Suprapubic skin (tissue), 4 donors: ENCODE measurements at regions not wholly inside any gene's neighbourhood (a gene's known extent, or its start where the extent isn't known, plus 50 kb on each side); places are given as distances from the start of the nearest gene placed in this dataset.

Source experiments
- DNase-seq, 2 donors: peaks; one replicate each; pipeline ENCODE4 v3.0.0-alpha.2; 2019; ENCODE audit warnings: low spot score in 2 of 2
- H3K27ac ChIP-seq: fragments of 200-600 bp; sonication (generic); one replicate; pipeline ENCODE4 v1.5.1; 2019
- H3K27me3 ChIP-seq: fragments of 200-600 bp; sonication (generic); one replicate; pipeline ENCODE4 v1.5.1; 2019
- H3K36me3 ChIP-seq: fragments of 200-600 bp; sonication (generic); one replicate; pipeline ENCODE4 v1.5.1; 2019
- H3K4me1 ChIP-seq: fragments of 200-600 bp; sonication (generic); one replicate; pipeline ENCODE4 v1.5.1; 2019
- H3K4me3 ChIP-seq: fragments of 200-600 bp; sonication (generic); one replicate; pipeline ENCODE4 v1.5.1; 2019; ENCODE audit warnings: mild to moderate bottlenecking
- H3K9me3 ChIP-seq: fragments of 200-600 bp; sonication (generic); one replicate; pipeline ENCODE4 v1.5.1; 2019
- EP300 ChIP-seq: sonication (generic); formaldehyde crosslinking; IDR thresholded peaks from one replicate; pipeline ENCODE4 v1.6.1; 2017; ENCODE audit warnings: antibody characterized with exemption
- POLR2A ChIP-seq, 2 donors: fragments of 450-650 bp; IDR thresholded peaks; one replicate each; pipeline ENCODE4 v1.6.1; 2017; ENCODE audit warnings: antibody characterized with exemption in 2 of 2, mild to moderate bottlenecking in 2 of 2, moderate library complexity in 2 of 2
- POLR2AphosphoS5 ChIP-seq, 3 donors: sonication (generic); formaldehyde crosslinking; IDR thresholded peaks; one replicate each; pipeline ENCODE4 v1.6.1; 2017; ENCODE audit warnings: antibody characterized with exemption in 3 of 3
- WGBS: methylation state at CpG from one replicate; pipeline ENCODE4 v1.1.5; 2018; 5-methylcytosine and 5-hydroxymethylcytosine counted together
- TF ChIP-seq, protein P1 (sequence below), 2 donors: fragments of 200-600 bp in 1 of 2; fragments of 450-650 bp in 1 of 2; sonication (generic) in 1 of 2; IDR thresholded peaks; one replicate each; pipeline ENCODE4 v1.5.1; 2016 to 2019; ENCODE audit warnings: antibody characterized with exemption in 2 of 2, mild to moderate bottlenecking in 1 of 2, moderate library complexity in 1 of 2

DNA sequence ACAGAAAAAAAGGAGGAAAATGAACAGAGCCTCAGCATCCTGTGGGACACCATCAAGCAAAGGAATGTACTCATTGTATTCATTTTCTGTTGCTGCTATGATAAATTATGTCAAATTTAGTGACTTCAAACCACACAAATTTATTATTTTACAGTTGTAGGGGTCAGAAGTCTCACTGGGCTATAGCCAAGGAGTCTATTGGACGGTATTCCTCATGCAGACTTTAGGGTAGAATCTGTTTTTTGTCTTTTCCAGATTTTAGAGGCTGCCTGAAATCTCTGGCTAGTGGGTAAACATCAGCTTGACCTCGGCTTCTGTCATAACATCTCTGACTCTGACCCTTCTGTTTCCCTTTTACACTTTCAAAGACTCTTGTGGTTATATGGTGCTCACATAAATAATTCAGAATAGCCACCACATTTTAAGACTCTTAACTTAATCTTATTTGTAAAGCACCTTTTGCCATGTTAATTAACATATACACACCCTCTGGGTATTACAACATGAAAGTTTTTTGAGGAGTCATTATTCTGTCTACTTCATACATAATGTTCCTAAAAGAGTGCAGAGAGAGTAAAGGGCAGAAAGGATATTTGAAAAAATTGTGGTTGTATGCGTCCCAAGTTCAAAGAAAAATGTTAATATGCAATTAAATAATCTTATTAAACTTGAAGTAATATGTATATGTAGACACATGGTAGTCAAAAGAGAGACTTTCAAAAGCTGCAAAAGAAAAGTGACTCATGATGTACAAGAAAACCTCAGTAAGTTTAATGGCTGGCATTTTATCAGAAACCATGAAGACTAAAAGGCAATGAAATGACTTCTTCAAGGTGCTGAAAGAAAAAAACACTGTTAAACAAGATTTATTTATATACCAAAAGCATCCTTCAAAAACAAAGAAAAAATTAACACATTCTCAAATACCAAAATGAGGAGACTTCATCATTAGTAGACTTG is 70.8 kb upstream of the MEOX2 start:
- TF ChIP-seq EP300 (no peak), POLR2AphosphoS5 (IDR thresholded peaks at IDR 0.05) (no peak), POLR2A (IDR thresholded peaks at IDR 0.05) (no peak)
- TF ChIP-seq, protein P1, sequence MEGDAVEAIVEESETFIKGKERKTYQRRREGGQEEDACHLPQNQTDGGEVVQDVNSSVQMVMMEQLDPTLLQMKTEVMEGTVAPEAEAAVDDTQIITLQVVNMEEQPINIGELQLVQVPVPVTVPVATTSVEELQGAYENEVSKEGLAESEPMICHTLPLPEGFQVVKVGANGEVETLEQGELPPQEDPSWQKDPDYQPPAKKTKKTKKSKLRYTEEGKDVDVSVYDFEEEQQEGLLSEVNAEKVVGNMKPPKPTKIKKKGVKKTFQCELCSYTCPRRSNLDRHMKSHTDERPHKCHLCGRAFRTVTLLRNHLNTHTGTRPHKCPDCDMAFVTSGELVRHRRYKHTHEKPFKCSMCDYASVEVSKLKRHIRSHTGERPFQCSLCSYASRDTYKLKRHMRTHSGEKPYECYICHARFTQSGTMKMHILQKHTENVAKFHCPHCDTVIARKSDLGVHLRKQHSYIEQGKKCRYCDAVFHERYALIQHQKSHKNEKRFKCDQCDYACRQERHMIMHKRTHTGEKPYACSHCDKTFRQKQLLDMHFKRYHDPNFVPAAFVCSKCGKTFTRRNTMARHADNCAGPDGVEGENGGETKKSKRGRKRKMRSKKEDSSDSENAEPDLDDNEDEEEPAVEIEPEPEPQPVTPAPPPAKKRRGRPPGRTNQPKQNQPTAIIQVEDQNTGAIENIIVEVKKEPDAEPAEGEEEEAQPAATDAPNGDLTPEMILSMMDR (IDR thresholded peaks at IDR 0.05): no peak

DNA sequence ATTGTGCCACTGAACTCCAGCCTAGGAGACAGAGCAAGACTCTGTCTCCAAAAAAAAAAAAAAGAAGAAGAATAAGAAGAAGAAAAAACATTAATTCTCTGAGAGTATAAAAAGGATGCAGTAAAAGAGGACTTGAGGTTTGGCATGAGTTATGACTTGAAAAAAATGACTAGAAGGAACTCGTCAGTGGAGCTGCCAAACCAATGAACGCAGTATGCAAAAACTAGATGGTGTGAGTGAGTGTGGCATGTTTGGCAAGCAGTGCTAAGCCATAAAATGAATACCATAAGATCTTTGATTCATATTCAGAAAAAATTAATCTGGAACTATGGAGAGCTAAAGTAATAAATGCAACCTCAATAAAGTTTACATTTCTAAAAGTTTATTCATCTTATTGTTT is 68.6 kb upstream of the MEOX2 start:
- WGBS: 42% methylated on average over 2 of the region's 2 CpGs
- H3K4me1 ChIP-seq: peaks cover 6% of the 10 kb centered on the region
- TF ChIP-seq POLR2AphosphoS5 (IDR thresholded peaks at IDR 0.05) (no peak), POLR2A (IDR thresholded peaks at IDR 0.05) (no peak), EP300 (no peak)
- TF ChIP-seq, protein P1 (IDR thresholded peaks at IDR 0.05): no peak

More for the DNA sequence above, 70.8 kb upstream of the MEOX2 start:
- no peaks in the 10 kb centered on the region for H3K27me3 ChIP-seq
- 42% methylated on average over 3 of the region's 3 CpGs for WGBS
- H3K27ac ChIP-seq: no peak overlapping the region
- no peaks in the 10 kb centered on the region for H3K4me1 ChIP-seq
- no peaks in the 10 kb centered on the region for H3K9me3 ChIP-seq
- DNase-seq: no peak
- no peaks in the 10 kb centered on the region for H3K36me3 ChIP-seq
- no peak overlapping the region for H3K4me3 ChIP-seq

DNA sequence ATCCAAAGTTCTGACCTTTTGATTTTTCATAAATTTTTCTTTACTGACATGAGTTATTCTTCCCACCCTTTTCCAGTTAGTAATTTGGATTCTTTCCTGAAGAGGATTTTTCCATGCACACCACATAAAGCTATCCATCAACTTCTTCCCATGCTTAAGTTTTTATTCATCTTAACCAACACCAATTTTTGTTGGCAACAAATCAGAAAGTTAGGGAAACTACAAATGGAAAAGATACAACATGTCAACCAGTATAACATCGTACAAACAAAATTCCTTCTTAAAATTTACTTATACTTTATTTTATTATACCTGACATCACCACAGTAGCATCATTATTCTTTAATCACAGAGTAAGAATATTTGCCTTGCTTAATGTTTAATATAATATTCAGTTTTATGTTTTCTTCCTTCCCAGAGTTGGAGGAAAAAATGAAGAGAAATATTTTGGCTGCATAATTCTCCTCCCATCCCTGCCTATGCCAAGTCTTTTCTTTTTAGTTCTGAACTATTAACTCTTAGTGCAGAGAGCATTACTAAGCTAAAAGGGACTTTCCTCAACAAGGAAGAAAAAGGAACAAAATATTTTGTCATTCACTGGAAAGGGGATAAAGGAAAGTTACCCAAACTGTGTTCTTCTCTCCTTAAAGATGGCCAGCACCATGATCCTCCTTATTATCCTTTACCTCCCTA is 67.5 kb upstream of the MEOX2 start:
- no peaks in the 10 kb centered on the region for H3K27me3 ChIP-seq
- H3K36me3 ChIP-seq: no peaks in the 10 kb centered on the region
- H3K4me3 ChIP-seq: no peak overlapping the region
- no peak overlapping the region for H3K27ac ChIP-seq
- H3K9me3 ChIP-seq: no peaks in the 10 kb centered on the region
- no peak for DNase-seq
- WGBS: 18% methylated on average over 1 of the region's 1 CpG
- peaks cover 6% of the 10 kb centered on the region for H3K4me1 ChIP-seq
- TF ChIP-seq, protein P1 (IDR thresholded peaks at IDR 0.05): no peak
- TF ChIP-seq EP300 (no peak), POLR2A (IDR thresholded peaks at IDR 0.05) (no peak), POLR2AphosphoS5 (IDR thresholded peaks at IDR 0.05) (no peak)

More for the DNA sequence above, 68.6 kb upstream of the MEOX2 start:
- no peak overlapping the region for H3K4me3 ChIP-seq
- no peaks in the 10 kb centered on the region for H3K27me3 ChIP-seq
- no peak for DNase-seq
- no peak overlapping the region for H3K27ac ChIP-seq
- H3K9me3 ChIP-seq: no peaks in the 10 kb centered on the region
- H3K36me3 ChIP-seq: no peaks in the 10 kb centered on the region

DNA sequence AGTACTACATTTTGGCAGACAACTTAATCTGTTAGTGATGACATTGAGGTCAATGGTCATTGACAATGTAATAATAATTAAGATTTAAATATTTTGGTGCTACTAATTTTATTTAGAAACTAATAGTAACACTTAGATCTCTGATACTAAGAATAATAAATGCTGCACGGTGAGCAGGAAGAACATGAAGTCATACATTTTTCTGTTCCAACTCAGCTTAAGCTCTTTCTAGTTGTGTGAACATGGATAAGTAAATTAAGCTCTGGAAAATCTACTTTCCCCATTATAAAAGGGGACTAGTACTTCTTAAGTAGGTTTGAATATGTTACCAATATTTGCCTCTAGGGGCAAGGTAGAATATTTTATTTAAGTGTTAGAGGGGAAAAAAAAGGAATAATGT is 65.9 kb upstream of the MEOX2 start:
- H3K27ac ChIP-seq: no peak overlapping the region
- no peaks in the 10 kb centered on the region for H3K9me3 ChIP-seq
- no peaks in the 10 kb centered on the region for H3K36me3 ChIP-seq
- no peak for TF ChIP-seq EP300
- TF ChIP-seq, protein P1 (IDR thresholded peaks at IDR 0.05): no peak
- no peak for TF ChIP-seq POLR2A (IDR thresholded peaks at IDR 0.05)
- TF ChIP-seq POLR2AphosphoS5 (IDR thresholded peaks at IDR 0.05): no peak
- WGBS: 19% methylated on average over 1 of the region's 1 CpG
- DNase-seq: no peak
- peaks cover 6% of the 10 kb centered on the region for H3K4me1 ChIP-seq
- H3K4me3 ChIP-seq: no peak overlapping the region
- H3K27me3 ChIP-seq: no peaks in the 10 kb centered on the region

DNA sequence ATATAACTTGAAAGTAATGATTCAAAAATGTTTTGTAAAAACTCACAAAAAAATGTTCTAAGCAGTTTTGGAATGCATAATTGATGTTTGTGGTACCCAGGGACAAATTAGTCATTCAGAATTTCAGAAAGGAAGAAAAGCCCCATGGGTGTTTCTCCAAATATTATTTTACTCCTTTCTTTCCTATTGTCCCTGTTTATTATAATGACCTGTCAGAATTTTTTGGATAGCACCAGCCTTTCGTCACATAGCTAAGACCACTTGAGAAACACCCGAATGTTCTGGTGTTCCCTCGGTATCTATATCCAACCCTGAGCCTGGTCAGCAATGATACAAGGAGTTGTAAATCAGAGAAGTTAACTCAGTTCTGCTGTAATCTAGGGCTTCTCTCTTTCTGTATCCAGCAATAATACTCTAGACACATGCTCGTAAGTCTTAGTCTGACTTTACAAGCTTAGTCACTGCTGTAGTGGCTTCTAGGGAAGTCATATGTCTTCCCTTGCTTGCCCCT is 64.8 kb upstream of the MEOX2 start:
- Histone ChIP-seq H3K27me3 (no peaks in the 10 kb centered on the region), H3K9me3 (no peaks in the 10 kb centered on the region), H3K4me1 (peaks cover 6% of the 10 kb centered on the region), H3K36me3 (no peaks in the 10 kb centered on the region), H3K4me3 (no peak overlapping the region), H3K27ac (peak overlapping the region; percentile 2)
- 71% methylated on average over 4 of the region's 4 CpGs for WGBS
- DNase-seq: no peak
- TF ChIP-seq, protein P1 (IDR thresholded peaks at IDR 0.05): no peak
- no peak for TF ChIP-seq POLR2AphosphoS5 (IDR thresholded peaks at IDR 0.05)
- TF ChIP-seq POLR2A (IDR thresholded peaks at IDR 0.05): no peak
- TF ChIP-seq EP300: no peak
